ENCODE measurements at regions not wholly inside any gene's neighbourhood (a gene's known extent, or its start where the extent isn't known, plus 50 kb on each side); places are given as distances from the start of the nearest gene placed in this dataset.

DNA sequence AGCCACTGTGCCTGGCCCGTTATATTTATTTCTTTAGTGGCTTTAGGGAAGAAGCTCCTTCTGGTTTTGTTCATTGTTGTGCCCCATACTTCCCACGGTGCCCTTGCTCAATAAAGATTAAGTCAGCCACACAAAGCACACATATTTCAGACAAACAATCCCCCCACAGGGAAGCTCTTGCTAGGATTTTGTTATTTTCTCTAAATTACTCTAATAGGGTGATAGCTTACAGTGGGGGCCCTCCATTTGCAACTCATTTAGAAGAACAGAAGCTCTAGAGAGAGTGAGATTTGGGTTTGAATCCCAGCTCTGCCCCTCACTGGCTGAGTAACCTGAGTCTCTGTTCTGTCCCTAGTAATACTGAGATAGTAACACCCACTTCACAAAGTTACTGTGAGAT, 499.9 kb downstream of the GRIN2A start:
- H3K27ac Mint-ChIP-seq = no peak overlapping the region
- H3K9me3 Mint-ChIP-seq = peaks cover 7 to 10% (median 9%) of the 10 kb centered on the region in 3 donors
- H3K27me3 Mint-ChIP-seq = no peaks in the 10 kb centered on the region
- no peak overlapping the region for H3K4me3 Mint-ChIP-seq
- no peaks in the 10 kb centered on the region for H3K36me3 Mint-ChIP-seq
- no peaks in the 10 kb centered on the region for H3K4me1 Mint-ChIP-seq

GRCh38 chr16:9683677-9684076, 498.6 kb downstream of the GRIN2A start:
- Mint-ChIP-seq H3K4me1 (no peaks in the 10 kb centered on the region), H3K4me3 (no peak overlapping the region), H3K27ac (no peak overlapping the region), H3K36me3 (no peaks in the 10 kb centered on the region), H3K27me3 (no peaks in the 10 kb centered on the region), H3K9me3 (peaks cover 7 to 10% (median 9%) of the 10 kb centered on the region in 3 donors)

GRCh38 chr16:9687737-9688319, 494.4 kb downstream of the GRIN2A start:
- Mint-ChIP-seq H3K27ac (no peak overlapping the region), H3K9me3 (peaks cover 5 to 10% (median 6%) of the 10 kb centered on the region in 3 donors), H3K4me1 (no peaks in the 10 kb centered on the region)

GRCh38 chr16:9689597-9689996, 492.6 kb downstream of the GRIN2A start:
- Mint-ChIP-seq H3K36me3 (no peaks in the 10 kb centered on the region), H3K4me3 (no peak overlapping the region), H3K27ac (no peak overlapping the region), H3K4me1 (no peaks in the 10 kb centered on the region), H3K27me3 (peaks cover 2% of the 10 kb centered on the region), H3K9me3 (peaks cover 0 to 2% (median 0%) of the 10 kb centered on the region in 3 donors)

More at GRCh38 chr16:9687737-9688319, 494.4 kb downstream of the GRIN2A start:
- no peaks in the 10 kb centered on the region for H3K36me3 Mint-ChIP-seq
- H3K27me3 Mint-ChIP-seq = peaks cover 2% of the 10 kb centered on the region
- no peak overlapping the region for H3K4me3 Mint-ChIP-seq

DNA sequence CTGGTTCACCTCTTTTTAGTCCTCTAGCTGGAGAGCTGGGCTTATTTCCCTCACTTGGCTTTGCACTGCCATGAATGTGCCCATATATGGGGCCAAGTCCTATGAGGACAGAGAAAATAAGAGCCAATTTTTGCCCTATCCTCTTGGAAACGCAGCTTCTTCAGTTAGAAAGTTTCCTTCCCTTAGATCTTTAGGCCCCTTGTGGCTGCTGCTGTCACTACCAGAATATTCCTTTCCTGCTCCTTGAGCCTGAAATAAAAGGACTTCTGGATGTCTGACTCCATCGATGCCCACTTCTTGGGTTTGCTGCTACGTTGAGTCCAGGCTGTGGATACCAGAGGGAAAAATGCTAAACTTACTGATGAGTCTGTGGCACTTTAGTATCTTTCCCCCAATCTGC, 487.1 kb downstream of the GRIN2A start:
- Mint-ChIP-seq H3K36me3 (no peaks in the 10 kb centered on the region), H3K9me3 (no peaks in the 10 kb centered on the region), H3K27ac (no peak overlapping the region), H3K4me3 (no peak overlapping the region), H3K27me3 (peaks cover 6% of the 10 kb centered on the region), H3K4me1 (no peaks in the 10 kb centered on the region)
